AG04450 (cell line): ENCODE measurements at regions not wholly inside any gene's neighbourhood (a gene's known extent, or its start where the extent isn't known, plus 50 kb on each side); places are given as distances from the start of the nearest gene placed in this dataset.

Experiments used
- CTCF ChIA-PET: fragments of 300-600, 350-600 bp; formaldehyde crosslinking; extraction: SDS; loops from one replicate; lab custom pipeline; 2022; ENCODE audit warnings: antibody characterized with exemption, inconsistent platforms; lab: Charles Lee
- POLR2A ChIA-PET: fragments of 350-600 bp; formaldehyde crosslinking; extraction: SDS; loops from one replicate; lab custom pipeline; 2021; ENCODE audit warnings: antibody characterized with exemption, inconsistent platforms; lab: Yijun Ruan, JAX
- DNase-seq: peaks from one replicate; pipeline ENCODE4 v3.0.0-alpha.2; 2011; ENCODE audit warnings: low read depth, low spot score
- H3K27ac ChIP-seq: one replicate; pipeline ENCODE4 v1.5.1; 2012; ENCODE audit warnings: low read depth, low read length, control low read depth
- H3K27me3 ChIP-seq: one replicate; pipeline ENCODE4 v1.6.0; 2012; ENCODE audit warnings: low read length; ENCODE audit not compliant: control insufficient read depth, insufficient read depth
- H3K4me3 ChIP-seq: 2 replicates; pipeline ENCODE4 v1.5.1; 2011; ENCODE audit warnings: mild to moderate bottlenecking, low read depth, low read length, control low read depth
- H3K9me3 ChIP-seq: 2 replicates; pipeline ENCODE4 v1.5.1; 2012; ENCODE audit warnings: low read length; ENCODE audit not compliant: control insufficient read depth, insufficient read depth
- TF ChIP-seq, protein P1 (sequence below): IDR thresholded peaks from 2 replicates; pipeline ENCODE4 v1.5.1; 2011; ENCODE audit warnings: low read depth, low read length, control low read depth, inconsistent platforms

DNA sequence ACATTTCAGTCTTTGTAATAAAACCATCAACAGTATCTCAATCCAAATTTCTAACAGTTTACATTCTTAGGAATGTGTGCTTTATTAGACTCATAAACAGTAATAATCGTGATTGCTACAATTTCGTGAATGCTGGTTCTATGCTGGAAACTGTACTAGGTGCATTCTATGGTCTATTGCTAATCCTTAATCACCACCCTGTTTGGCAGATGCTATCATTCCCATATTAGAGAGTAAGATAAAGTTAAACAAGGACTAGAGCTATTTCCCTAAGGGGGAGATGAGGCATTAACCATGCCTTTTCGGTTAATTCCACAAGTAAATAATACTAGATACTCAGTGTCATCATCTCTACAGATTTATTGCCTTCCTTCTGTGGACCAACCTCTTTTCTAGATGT, 244.0 kb downstream of the PAX3 start:
- no peaks in the 10 kb centered on the region for H3K9me3 ChIP-seq
- ChIA-PET CTCF (interaction anchor here (1.2 to 6.3 kb wide), 3 partner anchors 16 to 507 kb away, joined by 3 to 25 read pairs (median 7); no protein-coding TSS in a partner anchor), POLR2A (no interaction called here)
- DNase-seq: no peak
- no peaks in the 10 kb centered on the region for H3K27me3 ChIP-seq
- H3K4me3 ChIP-seq: no peak overlapping the region
- TF ChIP-seq, protein P1, sequence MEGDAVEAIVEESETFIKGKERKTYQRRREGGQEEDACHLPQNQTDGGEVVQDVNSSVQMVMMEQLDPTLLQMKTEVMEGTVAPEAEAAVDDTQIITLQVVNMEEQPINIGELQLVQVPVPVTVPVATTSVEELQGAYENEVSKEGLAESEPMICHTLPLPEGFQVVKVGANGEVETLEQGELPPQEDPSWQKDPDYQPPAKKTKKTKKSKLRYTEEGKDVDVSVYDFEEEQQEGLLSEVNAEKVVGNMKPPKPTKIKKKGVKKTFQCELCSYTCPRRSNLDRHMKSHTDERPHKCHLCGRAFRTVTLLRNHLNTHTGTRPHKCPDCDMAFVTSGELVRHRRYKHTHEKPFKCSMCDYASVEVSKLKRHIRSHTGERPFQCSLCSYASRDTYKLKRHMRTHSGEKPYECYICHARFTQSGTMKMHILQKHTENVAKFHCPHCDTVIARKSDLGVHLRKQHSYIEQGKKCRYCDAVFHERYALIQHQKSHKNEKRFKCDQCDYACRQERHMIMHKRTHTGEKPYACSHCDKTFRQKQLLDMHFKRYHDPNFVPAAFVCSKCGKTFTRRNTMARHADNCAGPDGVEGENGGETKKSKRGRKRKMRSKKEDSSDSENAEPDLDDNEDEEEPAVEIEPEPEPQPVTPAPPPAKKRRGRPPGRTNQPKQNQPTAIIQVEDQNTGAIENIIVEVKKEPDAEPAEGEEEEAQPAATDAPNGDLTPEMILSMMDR: no peak
- no peak overlapping the region for H3K27ac ChIP-seq

DNA sequence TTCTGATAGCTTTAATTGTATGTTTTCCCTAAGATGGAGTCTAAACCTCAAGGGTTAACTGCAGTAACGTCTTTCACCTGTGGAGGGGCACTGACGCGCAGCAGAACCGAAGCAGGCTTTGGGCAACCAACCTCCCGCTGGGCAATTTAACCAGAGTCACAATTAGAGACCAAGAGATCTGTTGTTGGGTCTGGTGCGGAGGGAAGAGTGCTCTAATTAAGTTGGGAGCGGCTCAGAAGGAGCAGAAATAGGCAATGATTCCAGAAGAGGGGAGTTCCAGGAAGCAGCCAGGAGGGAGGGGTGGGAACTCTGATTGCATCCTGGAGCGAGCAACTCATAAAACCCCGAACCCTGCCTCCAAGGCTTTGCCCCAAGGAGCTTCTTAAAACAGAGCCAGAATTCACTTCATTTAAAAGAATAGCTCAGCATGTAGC, 245.8 kb downstream of the PAX3 start:
- Histone ChIP-seq H3K27ac (no peak overlapping the region), H3K27me3 (no peaks in the 10 kb centered on the region), H3K4me3 (no peak overlapping the region), H3K9me3 (no peaks in the 10 kb centered on the region)
- TF ChIP-seq, protein P1: 0 out of 2 replicates have a peak, but pooled peaks have one; percentile 10
- no peak for DNase-seq
- ChIA-PET POLR2A (no interaction called here), CTCF (interaction anchor here (6.3 kb wide), 1 partner anchor 14 kb away, joined by 25 read pairs; no protein-coding TSS in a partner anchor)

DNA sequence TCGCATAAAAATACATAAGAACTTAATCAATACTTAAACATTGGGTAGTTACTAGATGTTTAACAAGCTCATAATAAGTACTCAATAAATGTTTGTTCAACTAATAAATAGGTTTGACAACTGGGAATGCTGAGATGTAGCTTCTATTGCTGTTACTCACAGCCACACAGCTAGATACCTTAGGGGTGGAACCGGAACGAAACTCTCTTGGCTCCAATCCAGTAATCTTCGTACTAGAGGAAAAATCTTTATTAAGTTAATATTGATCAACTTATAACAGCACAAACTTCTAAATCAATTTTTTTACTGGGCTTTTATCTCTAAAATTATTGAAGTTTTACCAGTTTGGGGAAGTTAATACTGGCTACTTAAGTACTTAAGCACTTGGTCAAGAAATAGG, 247.8 kb downstream of the PAX3 start:
- H3K27ac ChIP-seq: no peak overlapping the region
- TF ChIP-seq, protein P1: no peak
- H3K27me3 ChIP-seq: no peaks in the 10 kb centered on the region
- ChIA-PET POLR2A (no interaction called here), CTCF (interaction anchor here (1.5 to 1.9 kb wide), 2 partner anchors 12 to 27 kb away, joined by 4 to 12 read pairs; no protein-coding TSS in a partner anchor)
- DNase-seq: no peak
- H3K4me3 ChIP-seq: no peak overlapping the region
- H3K9me3 ChIP-seq: no peaks in the 10 kb centered on the region

DNA sequence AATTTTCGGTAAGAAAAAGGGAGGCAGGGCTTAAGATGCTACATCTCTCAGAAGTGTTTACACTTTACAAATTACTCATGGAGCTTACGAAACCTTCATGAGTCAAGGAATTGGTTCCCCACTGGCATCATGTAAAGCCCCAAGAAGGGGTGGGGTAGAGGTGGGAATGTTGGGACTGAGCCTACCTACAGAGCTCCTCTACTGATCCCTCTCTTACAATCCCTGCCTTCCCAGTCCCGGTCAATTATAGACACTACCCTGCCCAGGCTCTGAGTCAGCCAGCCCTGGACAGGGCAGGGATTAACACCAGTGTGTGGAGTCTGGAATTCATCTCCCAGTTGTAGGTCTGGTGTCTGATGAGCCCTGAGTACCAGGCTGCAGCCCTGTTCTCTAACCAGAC, 248.9 kb downstream of the PAX3 start:
- no peak for DNase-seq
- Histone ChIP-seq H3K27ac (no peak overlapping the region), H3K27me3 (no peaks in the 10 kb centered on the region), H3K4me3 (no peak overlapping the region), H3K9me3 (no peaks in the 10 kb centered on the region)
- TF ChIP-seq, protein P1: no peak
- CTCF ChIA-PET: interaction anchor here (1.9 kb wide), 1 partner anchor 11 kb away, joined by 4 read pairs; no protein-coding TSS in a partner anchor
- POLR2A ChIA-PET: no interaction called here

DNA sequence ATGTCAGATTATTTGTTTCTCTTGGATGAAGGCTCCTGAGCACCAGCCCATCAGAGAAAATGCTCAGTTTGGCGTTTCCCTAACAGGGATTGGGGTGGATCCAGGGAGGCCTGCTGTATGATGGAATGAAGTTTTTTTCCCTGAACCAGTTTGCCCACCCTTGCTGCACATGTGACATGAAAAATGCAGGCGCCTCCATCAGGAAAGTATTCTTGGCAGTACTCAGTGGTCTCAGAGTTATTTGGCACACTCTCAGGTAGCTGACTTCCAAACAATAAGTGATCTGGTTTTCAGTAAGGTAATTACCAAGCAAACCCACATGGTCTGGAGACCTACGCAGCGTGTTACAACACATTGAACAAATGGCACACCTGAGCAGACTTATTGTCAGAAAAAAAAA, 254.9 kb downstream of the PAX3 start:
- no peak overlapping the region for H3K4me3 ChIP-seq
- ChIA-PET CTCF (interaction anchor here (1.0 to 4.1 kb wide), 3 partner anchors 12 to 19 kb away, joined by 3 to 17 read pairs (median 4); no protein-coding TSS in a partner anchor), POLR2A (no interaction called here)
- H3K27ac ChIP-seq: no peak overlapping the region
- no peaks in the 10 kb centered on the region for H3K27me3 ChIP-seq
- TF ChIP-seq, protein P1: no peak
- no peaks in the 10 kb centered on the region for H3K9me3 ChIP-seq
- DNase-seq: no peak
